NCI-H748 treated with DMSO at 0.1 percent for 48 hours (cell line): ENCODE measurements at regions not wholly inside any gene's neighbourhood (a gene's known extent, or its start where the extent isn't known, plus 50 kb on each side); places are given as distances from the start of the nearest gene placed in this dataset.
"Not testable (repeated sequence)": the region's sequence is repeated elsewhere in the genome, so short reads cannot be mapped to it uniquely, and the experiment has no call there.

Source experiments
- DNase-seq: peaks from one replicate; lab custom pipeline; 2025; lab: John Stamatoyannopoulos, UW

- DNase-seq: no peak
Observed at GRCh38 chr3:182406786-182407185, 386.5 kb upstream of the ATP11B start.

GRCh38 chr3:182410051-182410450 lies 383.3 kb upstream of the ATP11B start:
- DNase-seq: no peak

GRCh38 chr3:182412066-182412465 lies 381.2 kb upstream of the ATP11B start:
- DNase-seq: no peak

- DNase-seq: no peak
Observed at GRCh38 chr3:182413061-182413460, 380.2 kb upstream of the ATP11B start.

- DNase-seq: no peak
Observed at GRCh38 chr3:182413682-182414081, 379.6 kb upstream of the ATP11B start.

GRCh38 chr3:182414586-182414985 lies 378.7 kb upstream of the ATP11B start:
- DNase-seq: no peak

GRCh38 chr3:182420741-182421140 lies 372.6 kb upstream of the ATP11B start:
- no peak for DNase-seq

GRCh38 chr3:182424006-182424405 lies 369.3 kb upstream of the ATP11B start:
- no peak for DNase-seq

GRCh38 chr3:182425926-182426718 lies 367.2 kb upstream of the ATP11B start:
- DNase-seq: not testable (repeated sequence)

- not testable (repeated sequence) for DNase-seq
Observed at GRCh38 chr3:182431972-182432371, 361.3 kb upstream of the ATP11B start.

GRCh38 chr3:182435860-182436259 lies 357.4 kb upstream of the ATP11B start:
- peak; percentile 8 for DNase-seq

GRCh38 chr3:182436547-182436946 lies 356.8 kb upstream of the ATP11B start:
- DNase-seq: peak; percentile 92

- peak; percentile 93 for DNase-seq
Observed at GRCh38 chr3:182438398-182438797, 354.9 kb upstream of the ATP11B start.

GRCh38 chr3:182440101-182440500 lies 353.2 kb upstream of the ATP11B start:
- DNase-seq: no peak

GRCh38 chr3:182445576-182445975 lies 347.7 kb upstream of the ATP11B start:
- DNase-seq: no peak

- no peak for DNase-seq
Observed at GRCh38 chr3:182450942-182451787, 342.1 kb upstream of the ATP11B start.

- no peak for DNase-seq
Observed at GRCh38 chr3:182451871-182452270, 341.4 kb upstream of the ATP11B start.

- no peak for DNase-seq
Observed at GRCh38 chr3:182455011-182455410, 338.3 kb upstream of the ATP11B start.

GRCh38 chr3:182460303-182460702 lies 333.0 kb upstream of the ATP11B start:
- DNase-seq: no peak

- DNase-seq: no peak
Observed at GRCh38 chr3:182462152-182462551, 331.2 kb upstream of the ATP11B start.

GRCh38 chr3:182464513-182465145 lies 328.7 kb upstream of the ATP11B start:
- DNase-seq: no peak

- DNase-seq: no peak
Observed at GRCh38 chr3:182465301-182466185, 327.8 kb upstream of the ATP11B start.
